Neural crest cell (in vitro differentiated cells): ENCODE measurements at regions not wholly inside any gene's neighbourhood (a gene's known extent, or its start where the extent isn't known, plus 50 kb on each side); places are given as distances from the start of the nearest gene placed in this dataset.

Experiments
- DNase-seq: peaks from one replicate; pipeline ENCODE4 v3.0.0; 2021; ENCODE audit warnings: low read depth, mixed read lengths, low spot score
- H3K27ac Mint-ChIP-seq: one replicate; pipeline ENCODE4 v1.8.0; 2021; ENCODE audit warnings: mild to moderate bottlenecking, mixed read lengths; ENCODE audit not compliant: unreplicated experiment
- H3K27me3 Mint-ChIP-seq: 2 replicates; pipeline ENCODE4 v1.8.0; 2021; ENCODE audit warnings: low read depth, mild to moderate bottlenecking, mixed read lengths
- H3K36me3 Mint-ChIP-seq: 2 replicates; pipeline ENCODE4 v1.8.0; 2021; ENCODE audit warnings: low read depth, mild to moderate bottlenecking, mixed read lengths
- H3K4me1 Mint-ChIP-seq: 2 replicates; pipeline ENCODE4 v1.8.0; 2021; ENCODE audit warnings: mixed read lengths
- H3K4me3 Mint-ChIP-seq: one replicate; pipeline ENCODE4 v1.8.0; 2021; ENCODE audit warnings: mild to moderate bottlenecking, mixed read lengths
- H3K9me3 Mint-ChIP-seq: 2 replicates; pipeline ENCODE4 v1.8.0; 2021; ENCODE audit warnings: mixed read lengths
- CTCF ChIP-seq: fragments of 200-600 bp; sonication (generic); conservative IDR thresholded peaks from 2 replicates; pipeline ENCODE4 v1.5.0; 2021; ENCODE audit warnings: antibody characterized with exemption, mild to moderate bottlenecking

GRCh38 chr3:165442061-165442460 lies 245.9 kb upstream of the SLITRK3 start:
- TF ChIP-seq CTCF, result no peak
- Mint-ChIP-seq H3K36me3 (no peaks in the 10 kb centered on the region), H3K9me3 (peaks cover under 1% of the 10 kb centered on the region), H3K27ac (no peak overlapping the region), H3K4me3 (no peak overlapping the region), H3K4me1 (no peaks in the 10 kb centered on the region), H3K27me3 (no peaks in the 10 kb centered on the region)
- no peak for DNase-seq

GRCh38 chr3:165440380-165440779 lies 244.2 kb upstream of the SLITRK3 start:
- Mint-ChIP-seq H3K4me1 (no peaks in the 10 kb centered on the region), H3K27me3 (no peaks in the 10 kb centered on the region), H3K4me3 (no peak overlapping the region), H3K36me3 (no peaks in the 10 kb centered on the region), H3K27ac (no peak overlapping the region), H3K9me3 (no peaks in the 10 kb centered on the region)
- DNase-seq, result no peak
- TF ChIP-seq CTCF, result no peak

GRCh38 chr3:165439765-165440164 lies 243.6 kb upstream of the SLITRK3 start:
- H3K4me1 Mint-ChIP-seq, result no peaks in the 10 kb centered on the region
- H3K9me3 Mint-ChIP-seq, result no peaks in the 10 kb centered on the region
- TF ChIP-seq CTCF, result no peak
- no peaks in the 10 kb centered on the region for H3K36me3 Mint-ChIP-seq
- no peak overlapping the region for H3K4me3 Mint-ChIP-seq
- H3K27me3 Mint-ChIP-seq, result no peaks in the 10 kb centered on the region
- no peak for DNase-seq
- no peak overlapping the region for H3K27ac Mint-ChIP-seq

- no peaks in the 10 kb centered on the region for H3K27me3 Mint-ChIP-seq
- H3K27ac Mint-ChIP-seq, result no peak overlapping the region
- TF ChIP-seq CTCF, result no peak
- peaks cover 4% of the 10 kb centered on the region for H3K9me3 Mint-ChIP-seq
- H3K36me3 Mint-ChIP-seq, result no peaks in the 10 kb centered on the region
- no peak overlapping the region for H3K4me3 Mint-ChIP-seq
- no peak for DNase-seq
- no peaks in the 10 kb centered on the region for H3K4me1 Mint-ChIP-seq
Measured at GRCh38 chr3:165434516-165434915, 238.3 kb upstream of the SLITRK3 start.

- H3K36me3 Mint-ChIP-seq, result no peaks in the 10 kb centered on the region
- DNase-seq, result no peak
- TF ChIP-seq CTCF, result no peak
- no peak overlapping the region for H3K4me3 Mint-ChIP-seq
- H3K9me3 Mint-ChIP-seq, result no peaks in the 10 kb centered on the region
- no peak overlapping the region for H3K27ac Mint-ChIP-seq
- H3K4me1 Mint-ChIP-seq, result no peaks in the 10 kb centered on the region
- H3K27me3 Mint-ChIP-seq, result no peaks in the 10 kb centered on the region
Measured at GRCh38 chr3:165406425-165406824, 210.2 kb upstream of the SLITRK3 start.
